H1 (cell line): ENCODE measurements at regions not wholly inside any gene's neighbourhood (a gene's known extent, or its start where the extent isn't known, plus 50 kb on each side); places are given as distances from the start of the nearest gene placed in this dataset.

Experiments used
- POLR2AphosphoS5 ChIP-seq: IDR thresholded peaks from 2 replicates; pipeline ENCODE4 v1.6.1; 2011; ENCODE audit warnings: low read depth, low read length
- SIN3A ChIP-seq, 2 experiments: IDR thresholded peaks in 1 of 2; conservative IDR thresholded peaks in 1 of 2; 2 replicates each; pipeline ENCODE4 v1.6.1; 2011 to 2012; ENCODE audit warnings: low read length in 2 of 2, improper control_type of control experiment in 1 of 2, low read depth in 1 of 2, mild to moderate bottlenecking in 1 of 2
- SP1 ChIP-seq: IDR thresholded peaks from 2 replicates; pipeline ENCODE4 v1.6.1; 2011; ENCODE audit warnings: low read depth, low read length
- SP4 ChIP-seq: IDR thresholded peaks from 2 replicates; pipeline ENCODE4 v1.6.1; 2012; ENCODE audit warnings: low read length, inconsistent platforms

DNA sequence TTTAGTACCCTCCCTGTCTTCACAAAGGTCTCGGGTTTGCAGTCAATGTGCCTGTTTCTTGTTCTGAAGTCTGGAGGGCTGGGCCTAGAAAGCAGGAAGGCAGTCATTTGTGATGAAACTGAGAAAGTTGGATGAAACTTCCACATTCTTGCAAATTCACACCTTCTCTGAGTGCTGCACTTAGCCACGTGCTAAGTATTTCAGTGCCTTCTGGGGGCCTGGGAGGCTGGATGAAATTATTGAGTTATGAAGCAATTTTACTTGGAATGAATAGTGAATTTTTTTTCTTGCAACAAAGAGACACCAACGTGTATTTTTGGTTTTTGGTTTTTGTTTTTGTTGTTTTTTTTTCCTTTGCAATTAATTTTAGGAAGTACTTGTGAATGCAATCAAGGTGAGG lies 71.2 kb downstream of the MSX1 start:
- TF ChIP-seq POLR2AphosphoS5 (no peak), SIN3A (conservative IDR thresholded peaks at IDR 0.05 in 1 of 2, IDR thresholded peaks at IDR 0.05 in 1 of 2; ENCODE audit: low read depth in 1 of 2, low read length in 2 of 2) (no peak), SP4 (no peak), SP1 (no peak)
